ENCODE measurements at regions not wholly inside any gene's neighbourhood (a gene's known extent, or its start where the extent isn't known, plus 50 kb on each side); places are given as distances from the start of the nearest gene placed in this dataset.

- no peak for TF ChIP-seq POLR2AphosphoS5 (IDR thresholded peaks at IDR 0.05; ENCODE audit: low read depth, low read length)
- no peak for TF ChIP-seq CTCF (IDR thresholded peaks at IDR 0.05)
- no peak for TF ChIP-seq REST (IDR thresholded peaks at IDR 0.05; ENCODE audit: insufficient read depth in 1 of 2, low read depth in 2 of 2, low read length in 1 of 2)
- no peak for TF ChIP-seq TCF7L2 (IDR thresholded peaks at IDR 0.05; ENCODE audit: low read depth, low read length)
Measured at GRCh38 chr10:108568824-108569223, 1354.5 kb downstream of the XPNPEP1 start.

Data from Panc1 (cell line).